ENCODE measurements at regions not wholly inside any gene's neighbourhood (a gene's known extent, or its start where the extent isn't known, plus 50 kb on each side); places are given as distances from the start of the nearest gene placed in this dataset.

DNA sequence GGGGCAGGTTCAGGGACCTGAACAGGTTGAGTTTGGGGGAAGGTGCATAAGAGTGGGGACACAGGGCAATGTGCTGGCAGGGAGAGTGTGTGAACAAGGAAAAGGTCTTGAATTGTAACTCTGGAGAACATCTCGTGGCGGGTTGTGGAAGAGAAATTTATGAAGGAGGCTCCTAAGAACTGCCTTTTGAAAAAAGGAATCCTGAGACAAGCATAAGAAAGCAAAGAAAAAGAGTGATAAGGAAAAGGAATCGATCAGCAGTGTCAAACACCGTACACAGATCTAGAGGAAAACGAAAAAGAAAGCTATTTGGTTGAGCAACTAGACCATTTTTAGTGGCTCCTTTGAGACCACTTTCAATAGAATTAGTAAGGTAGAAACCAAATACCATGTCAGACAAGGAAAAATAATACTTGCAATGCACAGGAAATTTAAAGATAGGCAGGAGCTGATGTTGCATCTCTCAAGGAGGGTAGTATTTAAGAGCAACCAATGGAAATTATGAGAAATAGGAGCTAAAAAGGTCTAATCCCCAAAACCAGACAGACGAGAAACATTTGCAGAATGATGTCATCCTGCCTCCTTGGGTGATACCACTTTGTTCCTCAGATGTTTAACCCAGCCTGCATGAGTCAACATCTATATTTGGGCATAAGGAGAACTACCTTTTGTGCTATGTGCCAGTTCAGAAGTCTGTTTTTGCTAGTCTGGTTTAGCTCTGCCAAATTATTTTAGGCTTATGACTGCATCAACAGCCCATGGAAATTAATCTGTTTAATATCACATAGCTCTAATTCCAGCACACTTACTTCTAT lies 64.5 kb upstream of the STK38L start:
- DNase-seq (ENCODE audit: low spot score) = peak; percentile 81

DNA sequence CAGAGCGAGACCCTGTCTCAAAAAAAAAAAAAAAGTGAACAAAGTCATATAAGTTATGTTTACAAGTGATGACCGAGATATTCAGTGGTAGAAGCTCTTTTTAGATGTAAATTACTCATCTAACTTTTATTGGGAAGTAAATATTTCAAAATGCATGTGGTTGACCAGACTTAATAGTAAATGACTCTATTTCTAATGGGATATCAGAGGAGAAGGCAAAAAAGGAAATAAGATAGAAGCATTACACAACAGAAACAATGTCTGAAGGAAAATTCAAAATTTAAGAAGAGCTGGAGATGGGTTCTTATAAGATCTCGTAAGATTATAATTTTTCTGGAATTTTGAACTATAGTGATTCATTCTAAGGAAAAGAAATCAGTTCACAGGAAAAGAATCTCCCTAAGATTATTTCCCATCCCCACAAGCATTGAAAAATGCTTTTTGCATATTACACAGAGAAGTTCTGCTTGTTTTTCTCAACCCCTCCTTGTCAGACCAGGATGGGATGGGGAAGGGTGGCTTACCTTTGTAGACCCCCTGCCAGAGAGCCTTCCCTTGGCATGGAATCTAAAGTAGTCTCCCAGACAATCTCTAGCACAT lies 63.1 kb upstream of the STK38L start:
- DNase-seq (ENCODE audit: low spot score) = no peak

DNA sequence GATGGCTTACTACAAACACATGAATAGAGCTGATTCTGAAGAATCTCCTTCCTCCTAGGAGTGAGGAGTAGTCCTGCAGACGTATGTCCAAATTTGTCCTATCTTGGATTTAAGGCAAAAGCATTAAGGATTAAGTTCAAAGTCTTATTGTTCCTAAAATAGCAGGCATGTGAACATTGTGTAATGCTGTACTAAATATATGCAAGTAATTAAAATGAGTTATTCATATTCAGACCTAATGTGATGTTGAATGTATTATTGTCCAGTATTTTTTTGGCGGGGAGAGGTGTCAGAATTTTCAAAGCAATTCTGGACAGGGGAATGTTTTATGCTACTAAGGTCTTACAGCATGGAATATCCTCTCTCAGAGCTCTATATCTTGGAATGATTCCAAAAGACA lies 60.7 kb upstream of the STK38L start:
- DNase-seq (ENCODE audit: low spot score) = no peak

DNA sequence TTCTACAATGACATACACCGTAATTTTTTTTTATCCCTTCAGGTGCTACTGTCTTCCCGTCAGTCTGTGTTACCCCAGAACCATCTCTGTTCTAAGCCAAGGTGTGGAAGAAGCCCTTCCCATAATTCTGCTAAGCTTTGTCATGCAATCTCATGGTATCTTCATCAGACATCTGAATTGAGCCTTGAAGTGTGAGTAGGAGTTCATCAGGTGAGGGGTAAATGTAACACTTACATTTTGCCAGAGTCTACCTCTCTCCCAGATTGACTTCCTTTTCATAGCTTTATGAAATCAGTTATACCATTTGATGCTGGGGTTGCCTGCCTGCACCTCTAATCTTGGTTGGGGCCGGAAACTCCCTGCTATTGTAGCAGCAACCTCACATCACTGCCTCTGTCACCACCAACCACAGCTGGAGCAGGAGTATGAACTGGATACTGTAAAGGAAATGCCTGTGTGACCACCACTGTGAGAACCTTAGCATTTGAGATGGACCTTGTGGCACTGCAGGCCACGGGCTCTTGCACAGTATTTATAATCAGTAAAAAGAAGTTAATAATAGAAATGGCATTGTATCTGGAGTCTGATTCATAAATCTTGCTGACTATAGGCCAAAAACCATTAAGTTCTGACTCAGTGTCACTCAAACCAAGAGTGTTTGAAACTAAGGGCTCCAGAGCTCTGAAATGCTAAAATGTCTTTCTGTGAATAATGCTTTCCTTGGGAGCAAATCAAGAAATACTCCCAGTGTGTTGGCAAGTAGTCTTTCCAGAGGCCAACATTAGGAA lies 58.7 kb upstream of the STK38L start:
- no peak for DNase-seq (ENCODE audit: low spot score)

DNA sequence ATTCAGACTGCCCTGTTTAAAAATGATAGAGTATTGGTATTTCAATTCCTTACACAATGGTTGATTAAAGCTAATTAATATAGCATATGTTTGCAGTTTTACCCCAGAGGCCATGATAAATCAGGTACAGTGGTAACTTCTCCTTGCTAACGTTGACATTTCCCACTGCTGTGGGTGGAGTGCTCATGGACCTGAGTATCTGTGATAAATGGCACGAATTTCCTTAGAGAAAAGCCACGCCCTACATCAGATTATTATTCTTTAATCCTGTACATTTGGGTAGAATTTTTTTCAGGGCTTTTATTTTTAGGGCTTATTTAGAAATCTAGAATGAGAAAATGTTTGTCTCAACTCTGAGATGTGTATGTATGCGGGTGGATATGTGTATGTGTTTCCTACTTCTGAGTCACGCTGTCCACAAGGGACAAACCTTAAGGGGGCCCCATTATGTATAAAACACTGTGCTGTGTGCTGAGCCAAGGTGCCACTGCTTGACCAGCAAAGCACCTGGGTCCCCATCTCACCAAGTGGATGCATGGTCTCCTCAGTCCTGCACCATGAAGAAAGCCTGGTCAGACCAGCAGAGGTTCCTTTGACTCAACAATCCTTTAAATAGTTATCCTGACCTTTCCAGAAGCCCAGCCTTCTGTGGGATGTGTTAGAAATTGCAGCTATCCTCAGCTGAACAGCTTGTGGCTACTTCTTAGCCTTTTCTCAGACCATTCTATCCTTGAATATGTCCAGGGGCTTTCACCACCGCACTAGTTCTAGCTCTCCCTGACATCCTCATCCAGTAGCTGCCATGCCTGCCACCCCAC lies 57.9 kb upstream of the STK38L start:
- DNase-seq (ENCODE audit: low spot score) = no peak

DNA sequence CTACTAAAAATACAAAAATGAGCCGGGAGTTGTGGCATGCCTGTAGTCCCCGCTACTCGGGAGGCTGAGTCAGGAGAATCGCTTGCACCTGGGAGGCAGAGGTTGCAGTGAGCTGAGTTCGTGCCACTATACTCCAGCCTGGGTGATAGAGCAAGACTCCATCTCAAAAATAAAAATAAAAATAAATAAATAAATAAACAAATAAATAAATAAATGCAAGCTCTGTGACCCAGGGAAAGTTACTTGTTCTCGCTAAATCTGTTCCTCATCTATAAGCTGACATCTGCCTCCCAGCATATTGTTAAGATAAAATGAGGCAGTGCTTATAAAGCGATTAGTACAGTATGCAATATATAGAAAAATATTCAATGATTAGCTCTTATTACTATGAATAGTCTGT lies 56.4 kb upstream of the STK38L start:
- DNase-seq (ENCODE audit: low spot score) = no peak

DNA sequence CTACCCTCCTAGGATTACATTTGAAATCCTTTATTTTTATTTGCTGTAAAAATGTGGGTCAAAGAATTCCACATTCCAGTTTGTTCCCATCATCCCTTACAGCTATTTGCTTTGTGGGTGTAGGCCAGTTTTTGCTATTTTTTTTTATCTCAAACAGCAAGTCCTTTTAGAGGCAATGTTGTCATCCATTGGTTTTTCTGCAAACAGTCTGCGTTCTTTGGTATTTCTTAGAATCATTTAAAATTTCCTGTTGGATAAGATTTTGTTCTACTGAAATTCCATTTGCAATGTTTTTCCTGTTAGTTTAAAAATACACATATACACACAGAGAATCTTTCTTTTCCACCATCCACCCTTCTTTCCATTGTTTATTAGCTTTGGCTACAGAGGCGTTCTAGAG lies 53.3 kb upstream of the STK38L start:
- DNase-seq (ENCODE audit: low spot score) = no peak

DNA sequence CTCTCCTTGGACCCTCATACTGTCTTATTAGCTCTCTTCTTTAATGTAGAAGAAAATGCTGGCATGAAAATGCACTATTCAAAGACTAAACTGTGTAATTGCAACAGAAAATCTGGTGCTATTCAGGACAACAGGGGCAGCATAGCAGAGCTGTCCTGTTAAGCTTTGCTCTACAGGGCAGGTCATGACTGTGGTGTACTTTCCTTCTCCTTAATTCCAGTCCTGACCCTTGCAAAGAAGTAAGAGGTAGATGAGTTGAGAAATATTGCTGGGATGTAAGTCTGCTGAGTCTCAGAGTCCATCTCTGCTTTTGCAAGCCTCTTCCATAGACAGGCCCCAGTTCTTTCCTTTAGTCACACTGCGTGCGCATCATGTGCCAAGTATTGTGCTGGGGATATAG lies 52.6 kb upstream of the STK38L start:
- no peak for DNase-seq (ENCODE audit: low spot score)

DNA sequence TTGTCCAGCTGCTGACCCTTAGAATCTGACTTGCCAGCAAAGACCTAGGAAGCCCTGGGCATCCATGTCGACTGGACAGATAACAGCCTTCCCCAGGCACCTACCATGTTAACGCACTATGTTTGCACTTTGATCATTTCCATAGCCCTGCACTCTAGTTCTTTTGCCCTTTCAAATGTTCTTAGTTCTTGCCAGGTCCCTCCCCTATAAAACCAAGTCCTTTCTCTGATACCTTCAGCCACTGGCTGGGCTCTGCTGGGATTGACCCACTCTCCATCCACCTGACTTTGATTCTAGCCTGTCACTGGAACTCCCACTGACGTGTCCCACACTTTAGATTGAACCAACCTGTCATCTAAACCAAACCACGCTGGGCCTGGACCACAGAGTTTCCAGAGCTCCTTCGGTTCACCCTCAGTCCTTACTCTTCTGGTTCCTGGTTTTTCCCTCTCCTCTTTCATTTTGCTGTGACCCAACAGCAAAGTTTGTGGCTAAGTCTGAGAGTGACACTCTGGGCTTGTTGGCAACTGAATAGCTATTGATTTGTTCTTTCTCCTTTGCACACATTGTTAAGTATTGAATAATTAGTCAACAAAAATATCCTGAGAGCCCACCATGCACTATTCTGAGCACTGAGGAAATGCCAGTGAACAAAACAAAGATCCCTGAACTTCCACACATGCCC lies 51.8 kb upstream of the STK38L start:
- no peak for DNase-seq (ENCODE audit: low spot score)

DNA sequence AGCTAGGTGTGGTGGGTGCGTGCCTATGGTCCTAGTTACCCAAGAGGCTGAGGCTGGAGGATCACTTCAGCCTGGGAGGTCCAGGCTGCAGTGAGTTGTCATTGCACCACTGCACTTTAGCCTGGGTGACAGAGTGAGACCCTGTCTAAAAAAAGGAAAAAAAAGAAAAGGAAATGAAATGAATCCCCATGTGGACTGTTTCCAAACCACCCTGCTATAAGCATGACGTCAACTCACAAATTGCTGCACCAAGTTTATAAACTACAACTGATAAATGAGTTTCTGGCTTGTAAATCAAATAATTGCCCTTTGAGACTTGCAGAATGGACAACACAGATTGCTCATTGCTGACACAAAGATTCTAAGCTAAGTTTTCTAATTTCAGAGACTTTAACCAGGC lies 51.0 kb upstream of the STK38L start:
- DNase-seq (ENCODE audit: low spot score) = no peak

DNA sequence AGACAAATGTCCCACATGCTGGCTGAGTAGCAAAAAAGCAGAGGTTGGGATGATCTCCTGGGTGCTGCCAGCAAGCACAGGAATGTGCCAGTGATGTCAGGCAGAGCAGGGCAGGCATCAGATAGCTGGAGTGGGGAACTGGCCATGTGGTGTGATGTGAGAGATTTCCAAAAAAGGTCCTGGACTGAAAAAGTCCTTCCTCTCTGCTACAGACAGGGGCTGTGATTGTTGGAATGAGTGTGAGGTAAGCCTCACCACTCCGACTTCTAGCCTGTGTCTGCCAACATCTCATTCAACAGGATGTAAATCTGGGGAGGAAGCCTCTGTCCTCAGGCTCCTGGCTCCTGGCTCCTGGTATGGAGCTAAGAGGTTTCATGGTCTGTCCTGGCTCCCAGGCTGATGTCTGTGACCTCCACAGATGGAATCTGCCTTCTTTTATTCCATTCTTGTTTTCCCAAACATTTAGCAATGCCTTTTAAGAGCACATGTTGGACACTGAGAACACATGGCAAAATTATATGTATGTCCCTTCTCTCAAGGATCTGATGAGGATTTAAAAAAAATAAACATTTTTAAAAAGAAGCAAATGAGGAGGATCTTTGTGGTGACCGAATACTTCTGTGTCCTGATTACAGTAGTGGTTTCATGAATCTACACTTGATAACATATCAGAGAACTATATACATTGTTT lies 50.1 kb upstream of the STK38L start:
- no peak for DNase-seq (ENCODE audit: low spot score)

All from RKO (cell line).